GM21528 (cell line): ENCODE measurements at regions not wholly inside any gene's neighbourhood (a gene's known extent, or its start where the extent isn't known, plus 50 kb on each side); places are given as distances from the start of the nearest gene placed in this dataset.

Source experiments
- ATAC-seq: cut with Tn5 transposase; IDR thresholded peaks from one replicate; pipeline ENCODE4 v1.9.1; 2021; ENCODE audit warnings: mild to moderate bottlenecking, moderate library complexity; ENCODE audit not compliant: unreplicated experiment, low FRiP score

GRCh38 chr18:62665188-62665587 is 50.2 kb upstream of the PHLPP1 start:
- ATAC-seq, result no peak
